AG20443 (cell line): ENCODE measurements at regions not wholly inside any gene's neighbourhood (a gene's known extent, or its start where the extent isn't known, plus 50 kb on each side); places are given as distances from the start of the nearest gene placed in this dataset.
"Not testable (repeated sequence)": the region's sequence is repeated elsewhere in the genome, so short reads cannot be mapped to it uniquely, and the experiment has no call there.

Source experiments
- DNase-seq: peaks from one replicate; pipeline ENCODE4 v3.0.0; 2012; ENCODE audit warnings: low spot score, mixed read lengths

DNA sequence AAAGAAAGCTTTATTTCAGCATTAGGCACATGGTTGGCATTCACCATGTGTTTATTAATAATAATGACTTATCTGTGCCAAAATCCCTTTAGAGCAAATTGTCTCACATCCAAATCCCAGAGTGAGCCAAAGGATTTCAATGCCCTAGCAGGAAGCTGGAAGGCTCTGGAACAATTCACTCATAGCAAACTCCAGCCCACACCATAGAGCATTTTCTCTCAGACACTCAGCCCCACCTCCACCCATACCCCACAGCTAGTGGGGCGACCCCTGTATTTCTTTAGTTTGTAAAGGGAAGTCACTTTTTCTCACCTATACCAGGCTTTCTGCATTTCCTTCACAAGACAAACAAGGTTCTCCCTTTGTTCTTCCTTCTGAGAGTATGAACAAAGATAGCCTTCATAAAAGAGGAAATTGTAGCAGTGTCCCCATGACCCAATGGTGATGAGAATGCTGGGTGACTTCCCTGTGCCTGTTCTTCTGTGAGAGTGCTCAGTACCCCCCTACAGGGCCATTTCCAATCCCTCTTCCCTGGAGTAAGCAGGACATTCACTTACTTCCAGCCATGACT, 100.1 kb upstream of the APCDD1 start:
- DNase-seq = peak; percentile 35

DNA sequence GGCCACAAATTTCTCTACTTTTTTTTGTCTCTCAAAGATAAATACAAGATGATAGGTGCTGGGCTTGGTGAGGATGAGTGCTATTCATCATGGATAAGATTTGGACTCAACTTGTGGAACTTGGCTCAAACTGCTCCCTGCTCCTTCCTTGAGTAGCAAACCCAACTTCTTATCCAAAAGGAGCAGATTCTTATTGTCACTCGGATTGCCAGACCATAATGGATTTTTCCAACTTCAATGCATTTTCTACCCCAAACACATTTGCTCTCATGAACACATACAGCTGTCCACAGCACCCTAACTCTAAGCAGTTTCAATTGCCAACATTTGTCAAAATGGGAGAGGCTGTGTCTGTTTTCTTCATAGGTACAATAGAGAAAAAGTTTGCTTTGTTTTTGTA, 99.5 kb upstream of the APCDD1 start:
- no peak for DNase-seq

GRCh38 chr18:10356999-10357398, 97.4 kb upstream of the APCDD1 start:
- DNase-seq = not testable (repeated sequence)

DNA sequence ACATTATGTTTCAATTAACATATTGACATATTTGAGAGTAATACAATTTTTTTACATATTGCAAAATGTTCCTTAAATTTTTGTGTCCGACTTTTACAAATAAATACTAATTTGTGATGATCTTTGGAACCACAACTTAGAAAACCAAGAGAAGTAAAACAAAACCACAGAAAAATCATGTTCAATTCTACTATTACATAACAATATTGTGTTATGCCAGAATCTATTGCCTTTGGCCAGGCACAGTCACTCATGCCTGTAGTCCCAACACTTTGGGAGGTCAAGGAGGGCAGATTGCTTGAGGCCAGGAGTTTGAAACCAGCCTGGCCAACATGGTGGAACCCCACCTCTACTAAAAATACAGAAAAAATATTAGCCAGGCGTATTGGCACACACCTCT, 92.8 kb upstream of the APCDD1 start:
- DNase-seq = no peak

DNA sequence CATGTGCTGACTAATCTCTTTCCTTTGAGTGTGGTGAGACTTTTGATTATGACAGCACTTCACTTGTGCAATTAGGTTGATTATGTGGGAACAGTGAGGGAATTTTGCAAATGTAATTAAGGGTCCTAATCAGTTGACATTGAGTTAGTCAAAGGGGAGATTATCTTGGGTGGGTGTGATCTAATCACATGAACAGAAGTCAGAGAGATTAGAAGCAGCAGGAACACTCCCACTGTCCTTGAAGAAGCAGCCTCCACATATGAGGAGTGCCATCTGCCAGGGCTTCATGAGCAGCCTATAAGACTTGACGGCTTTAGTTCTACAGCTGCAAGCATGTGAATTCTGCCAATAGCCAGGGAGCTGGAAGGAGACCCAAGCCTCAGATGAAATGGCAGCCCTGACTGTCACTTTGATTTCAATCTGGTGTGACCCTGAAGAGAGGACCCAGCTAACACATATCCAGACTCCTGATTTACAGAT, 89.4 kb upstream of the APCDD1 start:
- no peak for DNase-seq

DNA sequence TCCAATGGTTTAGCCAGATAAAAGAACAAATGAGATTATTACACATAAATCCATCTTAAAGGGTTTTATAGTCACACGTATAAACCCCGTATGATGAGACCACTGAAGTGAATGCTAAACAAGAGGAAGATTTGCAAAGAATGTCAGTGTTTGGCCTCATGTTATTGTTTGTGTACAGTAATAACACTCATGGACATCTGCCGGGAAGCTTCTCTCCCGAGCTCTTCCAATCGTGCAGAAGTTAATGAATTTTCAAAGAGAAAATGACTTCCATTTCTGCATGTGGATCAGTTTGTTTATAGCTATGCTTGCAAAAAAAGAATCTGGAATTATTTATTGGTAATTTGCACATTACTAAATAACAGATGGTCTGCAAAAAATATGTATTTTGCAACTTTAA, 88.5 kb upstream of the APCDD1 start:
- no peak for DNase-seq

- DNase-seq = no peak
Measured at GRCh38 chr18:10367836-10368235, 86.6 kb upstream of the APCDD1 start.

DNA sequence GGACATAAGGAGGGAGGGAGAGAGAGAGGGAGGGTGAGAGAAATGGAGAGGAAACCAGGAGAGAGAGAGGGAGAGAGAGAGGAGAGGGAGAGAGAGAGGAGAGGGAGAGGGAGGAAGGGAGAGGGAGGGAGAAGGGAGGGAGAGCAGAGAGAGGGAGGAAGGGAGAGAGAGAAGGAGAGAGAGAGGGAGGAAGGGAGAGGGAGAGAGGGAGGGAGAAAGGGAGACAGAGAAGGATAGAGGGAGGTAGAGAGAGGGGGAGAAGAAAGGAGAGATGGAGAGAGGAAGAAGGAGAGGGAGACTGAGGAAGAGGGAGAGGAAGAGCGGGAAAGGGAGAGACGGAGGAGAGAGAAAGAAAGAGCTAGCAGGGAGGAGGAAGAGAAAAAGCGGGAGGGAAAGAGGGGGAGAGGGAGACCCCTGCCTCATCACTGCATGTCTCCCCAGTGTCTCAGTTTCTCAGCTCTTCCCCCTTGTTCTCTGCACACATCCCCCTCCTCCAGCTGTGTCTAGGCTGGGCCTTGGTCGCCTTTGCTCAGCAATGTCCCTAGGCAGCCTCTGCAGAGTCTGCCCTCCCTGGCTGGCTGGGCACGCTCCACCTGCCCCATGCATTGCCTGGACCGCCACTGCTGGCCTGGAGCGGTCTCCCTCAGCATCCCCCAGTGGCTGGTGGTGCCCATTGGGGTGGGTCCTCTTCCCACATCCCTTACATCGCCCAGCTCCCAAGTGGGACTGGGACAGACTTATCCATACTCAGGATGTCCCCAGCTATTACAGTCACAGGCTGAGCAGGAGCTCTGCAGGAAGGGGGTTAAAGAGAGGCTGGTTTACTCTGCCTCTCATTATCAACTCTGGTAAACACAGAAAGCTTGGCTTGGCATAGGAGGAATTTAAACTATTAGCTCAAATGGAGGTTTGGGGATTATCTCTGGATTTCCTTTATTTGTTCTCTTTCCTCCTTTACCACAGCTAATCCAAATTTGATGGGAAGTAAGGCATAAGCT, 85.7 kb upstream of the APCDD1 start:
- no peak for DNase-seq

GRCh38 chr18:10370716-10371115, 83.7 kb upstream of the APCDD1 start:
- no peak for DNase-seq

GRCh38 chr18:10371165-10371564, 83.3 kb upstream of the APCDD1 start:
- DNase-seq = no peak

DNA sequence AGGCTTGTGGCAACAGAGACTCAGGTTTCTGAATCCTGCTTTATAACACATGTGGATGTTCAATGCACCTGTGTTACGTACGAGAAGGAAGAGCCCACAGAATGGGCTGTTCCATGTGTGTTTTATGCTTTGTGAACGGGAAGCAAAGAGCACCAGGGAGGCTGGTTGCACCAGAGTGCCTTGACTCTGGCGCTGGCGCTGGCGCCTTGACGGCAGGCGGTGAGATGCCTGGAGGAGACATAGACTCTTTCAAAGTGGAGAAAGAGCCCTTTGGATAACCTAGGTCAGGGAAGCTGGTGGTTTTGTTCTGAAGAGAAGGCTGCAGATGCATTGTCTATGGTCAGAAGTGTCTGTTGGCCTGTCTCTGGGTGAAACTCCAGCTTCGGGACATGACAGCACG, 80.2 kb upstream of the APCDD1 start:
- DNase-seq = no peak

- DNase-seq = peak; percentile 63
Measured at GRCh38 chr18:10374636-10375293, 79.7 kb upstream of the APCDD1 start.

- DNase-seq = no peak
Measured at GRCh38 chr18:10376731-10377130, 77.7 kb upstream of the APCDD1 start.

GRCh38 chr18:10377956-10378355, 76.5 kb upstream of the APCDD1 start:
- DNase-seq = peak; percentile 47

- DNase-seq = peak; percentile 64
Measured at GRCh38 chr18:10378688-10379420, 75.6 kb upstream of the APCDD1 start.

GRCh38 chr18:10379522-10379921, 74.9 kb upstream of the APCDD1 start:
- DNase-seq = peak; percentile 48

DNA sequence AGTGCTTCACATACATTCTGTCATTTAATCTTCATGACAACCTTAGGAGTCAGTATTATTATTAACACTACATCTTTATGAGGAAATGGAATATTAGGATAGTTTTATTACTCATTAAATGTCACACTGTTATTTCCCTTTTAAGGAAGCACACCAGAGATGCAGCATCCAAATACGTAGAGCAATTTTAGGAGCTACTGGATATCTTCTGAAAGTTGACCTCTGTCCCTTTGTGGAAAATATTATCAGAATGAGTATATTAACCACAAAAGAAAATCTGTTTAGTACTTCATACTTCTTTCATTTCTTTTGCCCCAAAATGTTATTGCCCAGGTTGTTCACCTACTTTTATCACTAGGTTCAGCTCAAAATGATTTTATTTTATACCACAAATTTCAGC, 72.9 kb upstream of the APCDD1 start:
- no peak for DNase-seq

DNA sequence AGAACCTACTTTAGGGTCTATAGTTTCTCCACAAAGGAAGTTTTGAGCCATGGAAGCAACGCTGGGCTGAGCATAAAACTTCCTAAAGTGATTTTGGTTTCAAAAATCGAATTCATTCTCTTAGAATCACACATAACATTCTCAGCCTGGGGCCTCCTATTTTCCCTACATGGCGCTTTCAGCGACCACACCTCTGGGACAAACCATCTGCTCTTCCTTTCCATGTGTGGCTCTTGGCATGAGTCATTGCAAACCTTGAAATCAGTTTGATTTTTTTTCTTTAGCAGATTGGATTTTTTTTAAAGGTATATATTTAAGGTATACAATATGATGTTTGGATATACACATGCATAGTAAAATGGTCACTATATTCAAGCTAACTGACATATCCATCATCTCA, 72.5 kb upstream of the APCDD1 start:
- no peak for DNase-seq

DNA sequence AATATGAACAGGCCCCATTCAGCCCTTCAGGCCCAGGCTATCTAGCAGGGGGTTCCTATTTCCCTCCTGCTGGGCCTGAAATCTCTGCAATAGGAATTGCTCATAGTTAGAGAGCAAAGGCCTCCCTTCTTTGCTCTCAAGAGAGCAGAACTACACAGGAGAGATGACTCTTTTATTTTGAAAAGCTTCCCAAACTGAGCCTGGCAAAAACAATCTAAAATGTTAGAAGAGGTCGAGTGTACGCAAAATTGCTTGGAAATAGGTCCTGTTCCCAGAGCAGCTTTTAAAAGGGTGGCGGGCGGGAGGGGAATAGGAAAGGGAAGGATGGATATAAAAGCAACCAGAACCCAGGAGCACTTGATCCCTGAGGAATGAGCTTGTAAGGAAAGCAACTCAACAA, 68.4 kb upstream of the APCDD1 start:
- no peak for DNase-seq

DNA sequence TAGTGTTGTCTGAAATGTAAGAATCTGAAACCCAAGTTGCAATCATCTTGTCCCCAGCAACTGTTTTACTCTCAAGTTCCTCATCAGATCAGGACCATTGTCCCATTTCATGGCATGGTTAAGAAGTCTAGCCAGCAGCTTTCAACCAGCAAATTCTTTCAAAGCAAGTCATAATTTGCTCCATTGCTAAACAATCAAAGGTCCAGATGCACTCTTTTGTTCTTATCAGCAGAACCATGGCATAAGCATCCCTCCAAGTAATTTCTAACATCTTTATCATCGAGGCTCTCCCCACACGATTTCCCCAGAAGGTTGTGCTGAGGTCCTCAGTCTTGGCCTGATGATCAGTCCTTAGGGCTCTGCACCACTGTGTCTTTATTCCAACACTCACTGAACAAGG, 67.5 kb upstream of the APCDD1 start:
- no peak for DNase-seq

DNA sequence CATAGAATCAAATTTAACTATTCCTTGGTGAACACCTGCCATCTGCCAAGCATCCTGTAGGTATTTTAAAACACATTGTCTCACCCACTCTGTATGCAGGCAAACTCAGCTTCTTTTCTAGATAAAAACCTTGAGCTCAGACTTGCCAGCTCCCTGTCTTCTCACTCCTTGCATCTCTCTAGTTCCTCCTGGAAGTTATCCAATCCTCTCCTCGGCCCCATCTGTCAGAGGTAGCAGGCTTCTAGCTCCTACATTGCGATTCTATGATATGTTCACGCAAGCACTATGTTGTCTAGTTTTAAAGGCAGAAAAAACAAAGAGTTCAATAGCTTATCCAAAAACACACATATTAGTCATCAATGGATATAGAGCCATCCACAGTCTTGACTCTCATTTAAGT, 67.0 kb upstream of the APCDD1 start:
- DNase-seq = no peak

GRCh38 chr18:10388373-10388772, 66.1 kb upstream of the APCDD1 start:
- no peak for DNase-seq
